ENCODE measurements at regions not wholly inside any gene's neighbourhood (a gene's known extent, or its start where the extent isn't known, plus 50 kb on each side); places are given as distances from the start of the nearest gene placed in this dataset.

DNA sequence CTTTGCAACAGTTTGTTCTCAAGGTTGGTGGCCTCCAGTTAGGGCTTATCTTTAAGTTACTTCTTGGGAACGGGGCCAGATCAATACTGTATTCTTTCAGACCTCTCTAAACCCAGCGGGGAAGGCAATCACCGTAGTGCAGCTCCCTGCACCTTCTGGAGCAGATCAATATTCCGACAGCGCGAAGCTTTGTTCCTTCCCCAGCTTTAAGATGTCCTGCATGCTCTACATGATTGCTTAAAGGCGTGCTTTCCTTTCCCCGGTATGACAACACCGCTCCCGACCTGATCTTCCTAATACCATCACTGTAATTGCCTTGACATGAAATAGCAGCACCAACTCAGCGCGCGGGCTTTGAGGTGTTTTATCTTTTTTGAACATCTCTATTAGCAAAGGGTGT lies 755.2 kb downstream of the NR2F2 start:
- Histone ChIP-seq H3K27me3 (ENCODE audit: insufficient read depth, low read depth) (no peaks in the 10 kb centered on the region), H3K36me3 (ENCODE audit: insufficient read depth) (no peaks in the 10 kb centered on the region), H3K4me3 (IDR thresholded peaks at IDR 0.05; ENCODE audit: insufficient read depth, low read depth, low read length) (no peak overlapping the region), H3K4me1 (ENCODE audit: low read depth, poor library complexity, severe bottlenecking) (peaks cover 9% of the 10 kb centered on the region), H3K79me2 (ENCODE audit: insufficient read depth, low read depth) (no peaks in the 10 kb centered on the region), H4K20me1 (ENCODE audit: insufficient read depth) (no peaks in the 10 kb centered on the region), H3K27ac (no peak overlapping the region), H3K9ac (no peak overlapping the region), H2AFZ (ENCODE audit: low read depth) (no peak overlapping the region), H3K4me2 (no peak overlapping the region)
- TF ChIP-seq, protein P1, sequence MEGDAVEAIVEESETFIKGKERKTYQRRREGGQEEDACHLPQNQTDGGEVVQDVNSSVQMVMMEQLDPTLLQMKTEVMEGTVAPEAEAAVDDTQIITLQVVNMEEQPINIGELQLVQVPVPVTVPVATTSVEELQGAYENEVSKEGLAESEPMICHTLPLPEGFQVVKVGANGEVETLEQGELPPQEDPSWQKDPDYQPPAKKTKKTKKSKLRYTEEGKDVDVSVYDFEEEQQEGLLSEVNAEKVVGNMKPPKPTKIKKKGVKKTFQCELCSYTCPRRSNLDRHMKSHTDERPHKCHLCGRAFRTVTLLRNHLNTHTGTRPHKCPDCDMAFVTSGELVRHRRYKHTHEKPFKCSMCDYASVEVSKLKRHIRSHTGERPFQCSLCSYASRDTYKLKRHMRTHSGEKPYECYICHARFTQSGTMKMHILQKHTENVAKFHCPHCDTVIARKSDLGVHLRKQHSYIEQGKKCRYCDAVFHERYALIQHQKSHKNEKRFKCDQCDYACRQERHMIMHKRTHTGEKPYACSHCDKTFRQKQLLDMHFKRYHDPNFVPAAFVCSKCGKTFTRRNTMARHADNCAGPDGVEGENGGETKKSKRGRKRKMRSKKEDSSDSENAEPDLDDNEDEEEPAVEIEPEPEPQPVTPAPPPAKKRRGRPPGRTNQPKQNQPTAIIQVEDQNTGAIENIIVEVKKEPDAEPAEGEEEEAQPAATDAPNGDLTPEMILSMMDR (conservative IDR thresholded peaks at IDR 0.05; ENCODE audit: low read depth, low read length), result no peak

DNA sequence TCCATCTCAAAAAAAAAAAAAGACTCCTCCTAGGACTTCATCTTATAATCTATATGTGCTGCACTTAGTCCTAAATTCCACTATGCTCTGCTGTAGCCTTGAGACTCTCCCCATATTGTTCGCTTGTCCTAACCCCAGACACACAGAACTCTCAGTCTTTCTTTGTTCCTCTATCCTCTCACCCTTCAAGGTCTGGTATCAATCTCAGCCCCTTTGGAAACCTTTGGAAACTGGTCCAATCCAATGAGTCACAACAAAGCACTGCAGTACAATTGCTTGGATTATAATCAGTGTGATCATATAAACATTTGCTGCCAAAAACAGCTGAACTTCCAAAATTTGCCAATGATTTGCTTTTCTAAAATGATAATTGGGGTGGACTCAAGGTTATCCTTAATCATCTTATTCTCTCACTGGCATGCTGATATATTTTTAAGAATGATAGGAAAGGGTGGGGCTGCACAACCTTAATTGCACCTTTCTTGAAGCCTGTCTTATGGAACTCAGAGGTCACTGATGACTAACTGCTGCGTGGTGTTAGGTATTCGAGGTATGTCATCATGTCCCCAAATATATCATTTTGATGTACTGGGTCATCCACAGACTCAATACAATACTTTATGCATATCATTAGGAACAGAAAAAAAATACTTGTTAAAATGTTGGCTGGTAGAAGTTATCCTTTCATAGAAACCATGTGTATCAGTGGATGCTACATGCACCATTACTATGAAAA lies 756.7 kb downstream of the NR2F2 start:
- Histone ChIP-seq H3K4me2 (no peak overlapping the region), H4K20me1 (ENCODE audit: insufficient read depth) (no peaks in the 10 kb centered on the region), H2AFZ (ENCODE audit: low read depth) (no peak overlapping the region), H3K36me3 (ENCODE audit: insufficient read depth) (no peaks in the 10 kb centered on the region), H3K79me2 (ENCODE audit: insufficient read depth, low read depth) (no peaks in the 10 kb centered on the region), H3K9ac (no peak overlapping the region), H3K27ac (no peak overlapping the region), H3K27me3 (ENCODE audit: insufficient read depth, low read depth) (no peaks in the 10 kb centered on the region), H3K4me3 (IDR thresholded peaks at IDR 0.05; ENCODE audit: insufficient read depth, low read depth, low read length) (no peak overlapping the region), H3K4me1 (ENCODE audit: low read depth, poor library complexity, severe bottlenecking) (peaks cover 9% of the 10 kb centered on the region)
- TF ChIP-seq, protein P1 (conservative IDR thresholded peaks at IDR 0.05; ENCODE audit: low read depth, low read length), result no peak

- no peak overlapping the region for H3K27ac ChIP-seq
- H3K4me2 ChIP-seq, result no peak overlapping the region
Observed at GRCh38 chr15:97091093-97091492, 760.6 kb downstream of the NR2F2 start.

DNA sequence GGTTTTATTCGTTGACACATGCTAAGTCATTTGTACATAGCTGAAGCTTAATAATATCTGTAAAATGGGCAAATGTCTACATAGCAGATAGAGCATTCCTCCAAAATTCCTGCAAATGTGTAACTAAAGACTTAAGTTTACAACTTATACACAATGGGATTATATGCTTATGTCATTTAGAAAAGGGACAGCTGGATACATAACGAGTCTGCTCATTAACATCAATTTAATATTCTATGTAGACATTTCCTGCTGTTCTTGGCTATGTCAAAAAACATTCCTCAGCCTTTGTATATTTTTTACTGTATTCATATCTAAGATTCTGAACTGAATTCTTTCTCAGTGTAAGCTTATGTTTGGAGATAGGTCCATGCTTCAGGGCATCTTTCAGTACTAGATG lies 762.2 kb downstream of the NR2F2 start:
- no peak overlapping the region for H3K27ac ChIP-seq
- H3K9ac ChIP-seq, result no peak overlapping the region
- H3K27me3 ChIP-seq (ENCODE audit: insufficient read depth, low read depth), result no peaks in the 10 kb centered on the region
- H2AFZ ChIP-seq (ENCODE audit: low read depth), result no peak overlapping the region
- TF ChIP-seq, protein P1 (conservative IDR thresholded peaks at IDR 0.05; ENCODE audit: low read depth, low read length), result no peak
- H3K4me3 ChIP-seq (IDR thresholded peaks at IDR 0.05; ENCODE audit: insufficient read depth, low read depth, low read length), result no peak overlapping the region
- H3K36me3 ChIP-seq (ENCODE audit: insufficient read depth), result no peaks in the 10 kb centered on the region
- no peaks in the 10 kb centered on the region for H3K4me1 ChIP-seq (ENCODE audit: low read depth, poor library complexity, severe bottlenecking)
- H3K4me2 ChIP-seq, result no peak overlapping the region
- H3K79me2 ChIP-seq (ENCODE audit: insufficient read depth, low read depth), result no peaks in the 10 kb centered on the region
- no peaks in the 10 kb centered on the region for H4K20me1 ChIP-seq (ENCODE audit: insufficient read depth)

More at GRCh38 chr15:97091093-97091492, 760.6 kb downstream of the NR2F2 start:
- no peaks in the 10 kb centered on the region for H3K79me2 ChIP-seq (ENCODE audit: insufficient read depth, low read depth)
- TF ChIP-seq, protein P1 (conservative IDR thresholded peaks at IDR 0.05; ENCODE audit: low read depth, low read length), result no peak
- no peak overlapping the region for H2AFZ ChIP-seq (ENCODE audit: low read depth)
- no peak overlapping the region for H3K4me3 ChIP-seq (IDR thresholded peaks at IDR 0.05; ENCODE audit: insufficient read depth, low read depth, low read length)
- H4K20me1 ChIP-seq (ENCODE audit: insufficient read depth), result no peaks in the 10 kb centered on the region
- H3K27me3 ChIP-seq (ENCODE audit: insufficient read depth, low read depth), result no peaks in the 10 kb centered on the region
- H3K4me1 ChIP-seq (ENCODE audit: low read depth, poor library complexity, severe bottlenecking), result no peaks in the 10 kb centered on the region
- H3K9ac ChIP-seq, result no peak overlapping the region
- no peaks in the 10 kb centered on the region for H3K36me3 ChIP-seq (ENCODE audit: insufficient read depth)

All from KMS-11 (cell line).